ENCODE measurements at regions not wholly inside any gene's neighbourhood (a gene's known extent, or its start where the extent isn't known, plus 50 kb on each side); places are given as distances from the start of the nearest gene placed in this dataset.

DNA sequence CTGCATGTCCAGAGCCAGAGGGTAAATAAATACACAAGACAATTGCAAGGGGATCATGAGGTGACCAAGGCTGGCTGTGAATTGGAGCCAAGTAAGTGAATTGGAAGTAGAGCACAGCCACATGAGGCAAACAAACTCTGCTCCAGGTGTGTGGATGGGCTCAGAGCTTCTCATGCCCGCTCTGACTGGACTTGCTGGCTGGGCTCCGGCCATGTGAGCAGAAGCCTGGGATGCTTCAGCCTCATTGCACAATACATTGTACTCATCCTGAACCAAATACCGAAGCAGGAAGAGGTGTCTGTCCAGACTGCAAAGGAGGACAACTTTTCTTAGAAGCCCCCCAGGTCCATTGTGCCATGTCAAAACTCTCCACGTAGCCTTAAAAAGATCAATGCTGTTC lies 193.0 kb downstream of the TTC8 start:
- no peak for DNase-seq (ENCODE audit: low spot score)

DNA sequence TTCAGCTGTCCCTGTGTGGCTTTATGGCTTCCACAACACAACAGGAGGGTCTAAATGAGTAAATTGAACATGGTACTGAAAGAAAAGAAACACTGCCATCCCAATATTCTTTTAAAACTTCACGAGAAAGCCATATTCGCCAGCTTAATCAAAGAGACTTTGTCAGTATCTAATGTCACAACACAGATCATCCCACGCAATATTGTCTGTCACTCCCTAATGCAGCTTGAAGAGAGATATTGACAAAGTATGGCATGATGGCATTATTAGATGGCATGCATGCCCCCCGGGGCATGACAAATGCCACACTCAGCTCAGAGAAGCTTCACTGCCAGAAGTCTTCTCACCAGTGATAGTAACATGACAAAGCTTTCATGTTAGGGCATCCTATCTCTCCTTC lies 197.8 kb downstream of the TTC8 start:
- no peak for DNase-seq (ENCODE audit: low spot score)

GRCh38 chr14:89024691-89025090 lies 200.2 kb downstream of the TTC8 start:
- no peak for DNase-seq (ENCODE audit: low spot score)

GRCh38 chr14:89025561-89026236 lies 201.2 kb downstream of the TTC8 start:
- DNase-seq (ENCODE audit: low spot score), result no peak

DNA sequence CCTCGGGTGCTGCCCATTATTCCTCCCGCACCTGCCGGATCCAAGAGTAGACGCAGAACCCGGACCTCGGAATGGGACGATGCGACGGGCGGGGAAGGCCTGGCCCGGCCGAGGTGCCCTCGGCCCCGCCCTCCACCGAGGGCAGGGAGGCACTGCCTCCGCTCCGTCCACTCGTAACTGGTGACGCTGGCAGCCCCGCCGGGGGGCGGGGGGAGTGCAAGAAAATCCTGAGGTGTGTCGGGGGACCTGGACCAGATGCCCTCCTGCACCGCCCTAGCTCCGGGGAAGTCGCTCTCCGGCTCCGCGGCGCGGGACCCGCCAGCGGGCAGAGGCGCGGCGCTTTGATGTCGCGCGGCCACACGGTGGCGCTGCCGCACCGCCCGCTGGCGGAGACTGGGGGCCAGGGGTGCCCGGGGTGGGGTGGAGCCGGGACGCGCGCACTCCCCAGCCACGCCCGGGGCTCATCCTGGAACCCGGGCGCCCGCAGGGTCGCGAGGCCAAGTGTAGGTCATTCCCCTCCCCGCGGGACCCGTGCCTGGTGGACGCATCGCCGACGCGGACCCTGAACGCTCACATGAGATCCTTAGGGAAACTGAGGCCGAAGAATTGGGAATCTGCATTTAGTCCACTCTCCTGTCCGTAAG lies 202.8 kb downstream of the TTC8 start:
- DNase-seq (ENCODE audit: low spot score), result peak; percentile 51

- DNase-seq (ENCODE audit: low spot score), result no peak
Measured at GRCh38 chr14:89028462-89029134, 204.1 kb downstream of the TTC8 start.

GRCh38 chr14:89029961-89030694 lies 205.7 kb downstream of the TTC8 start:
- DNase-seq (ENCODE audit: low spot score), result no peak

DNA sequence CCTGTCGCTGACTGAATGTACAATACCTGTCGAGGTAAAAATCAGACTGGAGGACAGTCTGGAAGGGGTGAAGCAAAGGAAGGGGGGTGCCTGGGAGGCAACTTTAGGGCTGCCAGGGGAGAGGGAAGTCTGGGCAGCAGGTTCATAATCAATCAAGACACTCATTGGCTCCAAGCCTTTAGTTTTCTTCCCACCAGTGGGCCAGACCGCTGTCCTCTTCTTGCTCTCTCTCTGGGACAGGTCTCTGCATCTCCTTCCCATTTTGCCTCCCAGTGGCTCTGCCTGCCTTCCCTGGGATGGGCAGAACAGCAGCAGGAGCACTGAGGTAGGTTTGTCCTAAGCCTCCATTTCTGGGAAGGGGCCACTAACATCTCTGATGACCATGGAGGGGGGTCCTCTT lies 206.5 kb downstream of the TTC8 start:
- no peak for DNase-seq (ENCODE audit: low spot score)

DNA sequence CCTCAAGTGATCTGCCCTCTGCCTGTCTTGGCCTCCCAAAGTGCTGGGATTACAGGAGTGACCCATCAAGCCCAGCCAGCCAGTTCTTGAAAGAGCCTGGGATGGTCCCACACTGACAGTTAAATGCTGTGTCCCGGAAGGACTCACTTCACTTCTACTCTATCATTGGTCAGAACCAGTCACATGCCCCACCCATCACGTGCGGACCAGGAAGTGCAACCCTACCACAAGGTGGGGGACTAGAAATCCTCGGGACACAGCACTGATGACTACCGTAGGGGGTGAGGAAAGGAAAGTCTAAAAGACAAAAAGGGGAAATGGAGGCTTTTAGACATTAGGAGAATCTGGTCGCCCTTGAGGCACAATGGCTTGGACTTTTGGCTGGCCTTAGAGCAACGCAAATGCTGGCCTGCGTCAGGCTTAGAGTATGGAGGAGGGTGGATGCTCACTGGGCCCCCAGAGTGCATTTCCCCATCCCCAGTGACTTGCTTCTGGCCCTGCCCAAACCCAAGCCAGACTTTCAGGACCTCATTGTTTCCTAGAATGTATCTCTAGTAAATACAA lies 207.7 kb downstream of the TTC8 start:
- DNase-seq (ENCODE audit: low spot score), result no peak

- DNase-seq (ENCODE audit: low spot score), result no peak
Measured at GRCh38 chr14:89033756-89034155, 209.3 kb downstream of the TTC8 start.

GRCh38 chr14:89036371-89036770 lies 211.9 kb downstream of the TTC8 start:
- DNase-seq (ENCODE audit: low spot score), result no peak

- DNase-seq (ENCODE audit: low spot score), result no peak
Measured at GRCh38 chr14:89037065-89037464, 212.6 kb downstream of the TTC8 start.

- DNase-seq (ENCODE audit: low spot score), result no peak
Measured at GRCh38 chr14:89040080-89040459, 215.6 kb downstream of the TTC8 start.

- DNase-seq (ENCODE audit: low spot score), result peak; percentile 79
Measured at GRCh38 chr14:89040460-89041256, 216.2 kb downstream of the TTC8 start.

DNA sequence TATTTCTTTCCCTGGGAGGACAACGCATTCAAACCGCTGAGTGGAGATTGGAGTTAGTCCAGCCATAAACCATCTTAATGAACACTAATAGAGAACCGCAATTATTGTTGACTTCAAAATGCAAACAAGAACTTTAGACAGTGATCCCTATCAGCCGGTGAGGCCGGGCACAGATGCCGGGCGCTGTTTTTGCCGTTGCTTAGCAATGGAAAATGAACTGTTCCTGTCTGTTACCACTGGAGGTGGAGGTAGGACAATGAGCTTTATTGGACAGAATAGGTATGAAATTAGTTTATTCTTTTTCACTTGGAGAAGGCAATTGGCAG lies 216.8 kb downstream of the TTC8 start:
- no peak for DNase-seq (ENCODE audit: low spot score)

- no peak for DNase-seq (ENCODE audit: low spot score)
Measured at GRCh38 chr14:89042021-89042420, 217.6 kb downstream of the TTC8 start.

DNA sequence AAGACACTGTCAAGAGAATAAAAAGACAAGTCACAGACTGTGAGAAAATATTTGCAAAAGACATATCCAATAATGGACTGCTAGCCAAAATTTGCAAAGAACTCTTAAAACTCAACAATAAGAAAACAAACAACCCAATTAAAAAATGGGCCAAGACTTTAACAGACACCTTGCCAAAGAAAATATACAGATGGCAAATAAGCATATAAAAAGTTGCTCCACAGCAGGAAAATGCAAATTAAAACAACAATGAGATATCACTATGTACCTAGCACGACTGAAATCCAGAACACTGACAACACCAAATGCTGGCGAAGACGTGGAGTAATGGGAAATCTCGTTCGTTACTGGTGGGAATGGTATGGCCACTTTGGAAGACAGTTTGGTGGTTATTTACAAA lies 228.9 kb downstream of the TTC8 start:
- no peak for DNase-seq (ENCODE audit: low spot score)

DNA sequence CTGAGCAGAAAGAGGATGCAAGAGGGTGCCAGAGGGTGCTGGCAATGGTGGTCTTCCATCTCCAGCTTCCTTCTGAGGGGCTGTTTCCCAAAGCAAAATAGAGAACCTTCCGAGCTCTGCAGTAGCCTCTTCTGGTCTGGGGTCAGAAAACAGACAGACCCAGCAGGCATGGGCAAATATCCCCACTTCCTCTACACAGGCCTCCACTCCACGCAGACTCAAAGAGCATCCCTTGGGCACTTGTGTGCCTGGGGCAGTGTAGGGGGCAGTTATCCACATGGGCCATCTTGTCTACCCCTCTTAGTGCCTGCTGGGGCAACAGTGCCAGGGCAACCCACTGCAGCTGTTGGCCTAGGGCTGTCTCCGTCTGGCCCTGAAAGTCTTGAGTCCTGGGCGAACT lies 231.9 kb downstream of the TTC8 start:
- DNase-seq (ENCODE audit: low spot score), result no peak

GRCh38 chr14:89058697-89059096 lies 234.2 kb downstream of the TTC8 start:
- no peak for DNase-seq (ENCODE audit: low spot score)

DNA sequence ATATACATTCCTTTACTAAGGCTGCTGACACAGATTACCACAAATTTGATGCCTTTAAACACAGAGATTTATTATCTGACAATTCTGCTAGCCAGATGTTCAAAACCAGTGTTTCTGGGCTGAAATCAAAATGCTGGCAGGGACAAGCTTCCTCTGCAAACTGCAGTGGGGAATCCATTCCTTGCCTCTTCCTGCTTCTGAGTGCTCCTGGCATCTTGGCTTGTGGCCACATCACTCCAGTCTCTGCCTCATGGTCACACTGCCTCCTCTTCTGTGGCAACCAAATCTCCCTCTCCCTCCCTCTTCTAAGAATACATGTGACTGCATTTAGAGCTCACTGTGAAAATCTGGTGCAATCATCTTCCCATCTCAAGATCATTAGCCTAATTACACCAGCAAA lies 235.7 kb downstream of the TTC8 start:
- DNase-seq (ENCODE audit: low spot score), result no peak

- DNase-seq (ENCODE audit: low spot score), result no peak
Measured at GRCh38 chr14:89061696-89062095, 237.2 kb downstream of the TTC8 start.

- DNase-seq (ENCODE audit: low spot score), result no peak
Measured at GRCh38 chr14:89065879-89066278, 241.4 kb downstream of the TTC8 start.

Data from activated CD4-positive, alpha-beta T cell treated with anti-CD3 and anti-CD28 coated beads, Interleukin-2, Interleukin-4, amounts not matched to agents 100 ng/mL and 50 ng/mL, durations not matched to agents 16 hours and 8 hours (primary cell).